K562 (cell line): ENCODE measurements at regions not wholly inside any gene's neighbourhood (a gene's known extent, or its start where the extent isn't known, plus 50 kb on each side); places are given as distances from the start of the nearest gene placed in this dataset.
A peak's percentile ranks its signal among the peaks of the same experiment; 100 is the strongest.

Experiments used
- CHD1 ChIP-seq: fragments of 200-600 bp; sonication (generic); IDR thresholded peaks from one replicate; pipeline ENCODE4 v1.6.1; 2012; ENCODE audit warnings: mild to moderate bottlenecking, moderate library complexity, low read length, inconsistent platforms
- CLOCK ChIP-seq: fragments of 250-450 bp; sonication (Bioruptor Pico); IDR thresholded peaks from 2 replicates; pipeline ENCODE4 v1.4.0; 2020; ENCODE audit warnings: mild to moderate bottlenecking, moderate library complexity, borderline replicate concordance
- ELK3 ChIP-seq: fragments of 450-650 bp; formaldehyde crosslinking; IDR thresholded peaks from 2 replicates; pipeline ENCODE4 v1.4.0; 2020; ENCODE audit warnings: mild to moderate bottlenecking
- GTF2F1 ChIP-seq: IDR thresholded peaks from 2 replicates; pipeline ENCODE4 v1.6.1; 2011; ENCODE audit warnings: low read depth, low read length, improper control_type of control experiment
- HIVEP1 ChIP-seq: fragments of 250-450 bp; sonication (Bioruptor Pico); IDR thresholded peaks from 2 replicates; pipeline ENCODE4 v1.4.0; 2020; ENCODE audit warnings: mild to moderate bottlenecking
- HMG20A ChIP-seq: fragments of 450-650 bp; formaldehyde crosslinking; conservative IDR thresholded peaks from 2 replicates; pipeline ENCODE4 v1.4.0; 2020; ENCODE audit warnings: mild to moderate bottlenecking, mixed read lengths
- KLF16 ChIP-seq: IDR thresholded peaks from 2 replicates; pipeline ENCODE4 v1.6.1; 2016; ENCODE audit warnings: antibody characterized with exemption
- LCOR ChIP-seq: sonication (generic); formaldehyde crosslinking; IDR thresholded peaks from 2 replicates; pipeline ENCODE4 v1.8.0; 2022; ENCODE audit warnings: mild to moderate bottlenecking, missing genetic modification reagents
- MITF ChIP-seq: IDR thresholded peaks from 2 replicates; pipeline ENCODE4 v1.6.1; 2014; ENCODE audit warnings: antibody characterized with exemption
- MTF1 ChIP-seq: fragments of 250-450 bp; sonication (Bioruptor Pico); IDR thresholded peaks from 2 replicates; pipeline ENCODE4 v1.9.0; 2021; ENCODE audit warnings: moderate library complexity, mild to moderate bottlenecking, inconsistent platforms, borderline replicate concordance
- NUFIP1 ChIP-seq: fragments of 450-650 bp; IDR thresholded peaks from 2 replicates; pipeline ENCODE4 v1.6.1; 2018; ENCODE audit not compliant: partially characterized antibody
- SMC3 ChIP-seq: conservative IDR thresholded peaks from 2 replicates; pipeline ENCODE4 v1.6.1; 2011; ENCODE audit warnings: low read depth, low read length, improper control_type of control experiment; ENCODE audit not compliant: insufficient read depth
- ZBED1 ChIP-seq: IDR thresholded peaks from 2 replicates; pipeline ENCODE4 v1.6.1; 2014
- ZBTB11 ChIP-seq, 3 experiments: fragments of 200-800 bp in 1 of 3; fragments of 250-450 bp in 1 of 3; fragments of 450-650 bp in 1 of 3; sonication (Bioruptor Pico) in 1 of 3; sonication (Bioruptor generic) in 1 of 3; formaldehyde crosslinking in 1 of 3; IDR thresholded peaks; 2 replicates each; pipeline versions ENCODE4 v1.6.1 to v1.8.0; 2016 to 2022; ENCODE audit warnings: mild to moderate bottlenecking in 2 of 3, missing genetic modification characterization in 2 of 3, missing compliant biosample characterization in 1 of 3, moderate library complexity in 1 of 3
- ZNF277 ChIP-seq: fragments of 250-450 bp; sonication (Bioruptor Pico); IDR thresholded peaks from 2 replicates; pipeline ENCODE4 v1.8.0; 2022; ENCODE audit warnings: inconsistent platforms, mild to moderate bottlenecking, moderate library complexity, borderline replicate concordance
- ZNF282 ChIP-seq: sonication (generic); formaldehyde crosslinking; IDR thresholded peaks from 2 replicates; pipeline ENCODE4 v1.8.1; 2023; ENCODE audit warnings: missing genetic modification reagents
- ZNF3 ChIP-seq: fragments of 250-450 bp; sonication (Bioruptor Pico); IDR thresholded peaks from 2 replicates; pipeline ENCODE4 v1.5.0; 2021; ENCODE audit warnings: mild to moderate bottlenecking, moderate library complexity
- ZNF311 ChIP-seq: fragments of 250-450 bp; sonication (Bioruptor Pico); IDR thresholded peaks from 2 replicates; pipeline ENCODE4 v1.4.0; 2020; ENCODE audit warnings: mild to moderate bottlenecking, moderate library complexity
- ZNF79 ChIP-seq: fragments of 250-450 bp; sonication (Bioruptor Pico); IDR thresholded peaks from 2 replicates; pipeline ENCODE4 v1.4.0; 2020; ENCODE audit warnings: low read depth, mild to moderate bottlenecking, moderate library complexity

- TF ChIP-seq CLOCK (CRISPR knock-in tag) (no peak), SMC3 (peak; percentile 26; the same call in 1 of the 2 replicates), MITF (no peak), HIVEP1 (CRISPR knock-in tag) (no peak), ZNF3 (CRISPR knock-in tag) (no peak), GTF2F1 (no peak), HMG20A (CRISPR knock-in tag) (no peak), ZNF79 (CRISPR knock-in tag) (no peak), ZBED1 (no peak), ELK3 (CRISPR knock-in tag) (no peak), ZNF277 (no peak), ZNF282 (CRISPR knock-in tag) (no peak), ZNF311 (CRISPR knock-in tag) (no peak), MTF1 (CRISPR knock-in tag) (no peak), NUFIP1 (no peak), KLF16 (0 out of 2 replicates have a peak, but pooled peaks have one; percentile 8), CHD1 (no peak), ZBTB11 (CRISPR knock-in tag; IDR thresholded peaks at IDR 0.05) (no peak), LCOR (CRISPR knock-in tag) (no peak)
Measured at GRCh38 chr7:113698556-113699220, 220.1 kb downstream of the PPP1R3A start (continued).
